ENCODE measurements at regions not wholly inside any gene's neighbourhood (a gene's known extent, or its start where the extent isn't known, plus 50 kb on each side); places are given as distances from the start of the nearest gene placed in this dataset.

GRCh38 chr20:53763707-53764414, 170.2 kb upstream of the ZNF217 start:
- TF ChIP-seq GATA2 (IDR thresholded peaks at IDR 0.05; ENCODE audit: low read depth, low read length) (no peak), GATA3 (IDR thresholded peaks at IDR 0.05; ENCODE audit: low read depth, low read length) (no peak)
